Kidney (tissue), 13 donors: ENCODE measurements at regions not wholly inside any gene's neighbourhood (a gene's known extent, or its start where the extent isn't known, plus 50 kb on each side); places are given as distances from the start of the nearest gene placed in this dataset.

ENCODE experiments used
- DNase-seq, 5 donors: peaks; one replicate each; pipeline ENCODE4 v3.0.0-alpha.2; 2013 to 2020
- FAIRE-seq: peaks from 2 replicates; lab custom pipeline; 2012; peaks lifted over from hg19 to GRCh38; lab: Jason Lieb, UNC
- H3K27ac ChIP-seq, 2 donors: one replicate each; pipeline ENCODE4 v1.7.0; 2013; ENCODE audit warnings: low read depth in 2 of 2, low read length in 2 of 2, inconsistent platforms in 1 of 2
- H3K27me3 ChIP-seq: one replicate; pipeline ENCODE4 v1.7.1; 2013; ENCODE audit warnings: low read length, inconsistent platforms; ENCODE audit not compliant: control insufficient read depth, insufficient read depth
- H3K36me3 ChIP-seq, 3 donors: one replicate each; pipeline versions ENCODE4 v1.7.0 to v1.7.1; 2013; ENCODE audit warnings: low read length in 3 of 3, control low read depth in 1 of 3, inconsistent platforms in 1 of 3; ENCODE audit not compliant: insufficient read depth in 3 of 3, control insufficient read depth in 2 of 3
- H3K4me1 ChIP-seq, 3 donors: one replicate each; pipeline versions ENCODE4 v1.7.0 to v1.7.1; 2013; ENCODE audit warnings: low read length in 3 of 3, inconsistent platforms in 1 of 3, low read depth in 1 of 3; ENCODE audit not compliant: control insufficient read depth in 2 of 3, insufficient read depth in 2 of 3
- H3K4me3 ChIP-seq, 3 donors: one replicate each; pipeline versions ENCODE4 v1.7.0 to v1.8.1; 2013; ENCODE audit warnings: low read length in 3 of 3, control low read depth in 1 of 3, inconsistent platforms in 1 of 3
- H3K9ac ChIP-seq, 3 donors: one replicate each; pipeline versions ENCODE4 v1.7.0 to v1.7.1; 2013; ENCODE audit warnings: low read length in 3 of 3, control low read depth in 1 of 3, inconsistent platforms in 1 of 3
- H3K9me3 ChIP-seq, 3 donors: one replicate each; pipeline versions ENCODE4 v1.7.0 to v1.7.1; 2013; ENCODE audit warnings: low read length in 3 of 3, control low read depth in 1 of 3, inconsistent platforms in 1 of 3; ENCODE audit not compliant: control insufficient read depth in 2 of 3, insufficient read depth in 1 of 3
- CTCF ChIP-seq: IDR thresholded peaks from 3 replicates; pipeline ENCODE4 v1.5.1; 2012; ENCODE audit warnings: mild to moderate bottlenecking, moderate library complexity, borderline replicate concordance; ENCODE audit not compliant: insufficient read depth; ENCODE audit errors: extremely low read depth
- intact Hi-C: fragments of 100-400 bp; cut with DNase I; formaldehyde crosslinking; loops from one replicate; pipeline ENCODE4 v1.11.1; 2022
- donor health status: control.
- donor health status: control.
- donor health status: control.
- donor health status: control.
- donor health status: control.
- donor health status: DM: yes; HTN: yes; CAD: no.
- donor health status: Normal renal cell carcinoma (clear cell type).

- H3K27me3 ChIP-seq = no peaks in the 10 kb centered on the region
- no peaks in the 10 kb centered on the region for H3K36me3 ChIP-seq
- no peak overlapping the region for H3K9ac ChIP-seq
- no peak overlapping the region for H3K27ac ChIP-seq
- FAIRE-seq (no peak), DNase-seq (no peak)
- no peaks in the 10 kb centered on the region for H3K9me3 ChIP-seq
- intact Hi-C loops = no loop called here
- H3K4me1 ChIP-seq = no peaks in the 10 kb centered on the region
- H3K4me3 ChIP-seq = no peak overlapping the region
- no peak for TF ChIP-seq CTCF
Measured at GRCh38 chr2:75959724-75960471, 249.2 kb upstream of the GCFC2 start.

GRCh38 chr2:75954761-75955160 lies 244.0 kb upstream of the GCFC2 start:
- DNase-seq = no peak
- H3K27ac ChIP-seq = no peak overlapping the region
- no peak overlapping the region for H3K4me3 ChIP-seq
- intact Hi-C loops = no loop called here
- no peak for TF ChIP-seq CTCF
- no peaks in the 10 kb centered on the region for H3K4me1 ChIP-seq
- no peak for FAIRE-seq
- H3K9me3 ChIP-seq = no peaks in the 10 kb centered on the region
- H3K9ac ChIP-seq = no peak overlapping the region
- H3K36me3 ChIP-seq = no peaks in the 10 kb centered on the region
- no peaks in the 10 kb centered on the region for H3K27me3 ChIP-seq

- no peak overlapping the region for H3K27ac ChIP-seq
- H3K9me3 ChIP-seq = no peaks in the 10 kb centered on the region
- no peak overlapping the region for H3K9ac ChIP-seq
- no peaks in the 10 kb centered on the region for H3K27me3 ChIP-seq
- intact Hi-C loops = no loop called here
- no peak overlapping the region for H3K4me3 ChIP-seq
- FAIRE-seq = no peak
- DNase-seq = no peak
- H3K36me3 ChIP-seq = no peaks in the 10 kb centered on the region
- TF ChIP-seq CTCF = no peak
- no peaks in the 10 kb centered on the region for H3K4me1 ChIP-seq
Measured at GRCh38 chr2:75952173-75952572, 241.5 kb upstream of the GCFC2 start.
